DMS53 treated with DMSO at 0.1 percent for 48 hours (cell line): ENCODE measurements at regions not wholly inside any gene's neighbourhood (a gene's known extent, or its start where the extent isn't known, plus 50 kb on each side); places are given as distances from the start of the nearest gene placed in this dataset.

Experiments used
- DNase-seq: peaks from one replicate; lab custom pipeline; 2025; ENCODE audit not compliant: unreplicated experiment; lab: John Stamatoyannopoulos, UW

GRCh38 chr22:42180349-42180842 lies 49.8 kb upstream of the CYP2D6 start:
- DNase-seq = peak; percentile 26
